Ovary (tissue), 3 donors: ENCODE measurements at regions not wholly inside any gene's neighbourhood (a gene's known extent, or its start where the extent isn't known, plus 50 kb on each side); places are given as distances from the start of the nearest gene placed in this dataset.

Experiments used
- CTCF ChIP-seq, 3 donors: fragments of 450-650 bp in 2 of 3; fragments of 200-600 bp in 1 of 3; IDR thresholded peaks; one replicate each; pipeline versions ENCODE4 v1.5.1 to v1.8.0; 2016 to 2022; ENCODE audit warnings: antibody characterized with exemption in 3 of 3, mild to moderate bottlenecking in 1 of 3
- EP300 ChIP-seq: sonication (generic); formaldehyde crosslinking; IDR thresholded peaks from one replicate; pipeline ENCODE4 v1.6.1; 2017; ENCODE audit warnings: antibody characterized with exemption
- POLR2A ChIP-seq: fragments of 450-650 bp; IDR thresholded peaks from one replicate; pipeline ENCODE4 v1.6.1; 2017; ENCODE audit warnings: antibody characterized with exemption, mild to moderate bottlenecking, moderate library complexity
- donor health status: DM: no; HTN: no; CAD: no.

GRCh38 chr13:44661936-44662335 lies 85.8 kb upstream of the TSC22D1 start:
- TF ChIP-seq EP300: no peak
- TF ChIP-seq CTCF (IDR thresholded peaks at IDR 0.05): no peak
- TF ChIP-seq POLR2A: no peak
